ENCODE measurements at regions not wholly inside any gene's neighbourhood (a gene's known extent, or its start where the extent isn't known, plus 50 kb on each side); places are given as distances from the start of the nearest gene placed in this dataset.

GRCh38 chr17:14471052-14471451, 170.2 kb downstream of the HS3ST3B1 start:
- H3K4me1 Mint-ChIP-seq (ENCODE audit: low read depth) = no peaks in the 10 kb centered on the region
- peaks cover 9% of the 10 kb centered on the region for H3K9me3 Mint-ChIP-seq
- H3K4me3 Mint-ChIP-seq = no peak overlapping the region
- H3K27ac Mint-ChIP-seq = no peak overlapping the region
- H3K27me3 Mint-ChIP-seq (ENCODE audit: low read depth) = no peaks in the 10 kb centered on the region
- H3K36me3 Mint-ChIP-seq (ENCODE audit: low read depth) = no peaks in the 10 kb centered on the region
- DNase-seq (ENCODE audit: low spot score) = no peak

GRCh38 chr17:14470417-14470816, 169.5 kb downstream of the HS3ST3B1 start:
- Mint-ChIP-seq H3K4me3 (no peak overlapping the region), H3K27ac (no peak overlapping the region), H3K36me3 (ENCODE audit: low read depth) (no peaks in the 10 kb centered on the region), H3K9me3 (peaks cover 9% of the 10 kb centered on the region), H3K27me3 (ENCODE audit: low read depth) (no peaks in the 10 kb centered on the region), H3K4me1 (ENCODE audit: low read depth) (no peaks in the 10 kb centered on the region)
- no peak for DNase-seq (ENCODE audit: low spot score)

- H3K27ac Mint-ChIP-seq = no peak overlapping the region
- no peaks in the 10 kb centered on the region for H3K36me3 Mint-ChIP-seq (ENCODE audit: low read depth)
- no peak overlapping the region for H3K4me3 Mint-ChIP-seq
- H3K9me3 Mint-ChIP-seq = peaks cover 9% of the 10 kb centered on the region
- DNase-seq (ENCODE audit: low spot score) = no peak
- H3K27me3 Mint-ChIP-seq (ENCODE audit: low read depth) = no peaks in the 10 kb centered on the region
- H3K4me1 Mint-ChIP-seq (ENCODE audit: low read depth) = no peaks in the 10 kb centered on the region
These were observed 169.1 kb downstream of the HS3ST3B1 start for GRCh38 chr17:14469971-14470370.

- Mint-ChIP-seq H3K4me3 (no peak overlapping the region), H3K27me3 (ENCODE audit: low read depth) (no peaks in the 10 kb centered on the region), H3K9me3 (peaks cover 9% of the 10 kb centered on the region), H3K36me3 (ENCODE audit: low read depth) (no peaks in the 10 kb centered on the region), H3K4me1 (ENCODE audit: low read depth) (no peaks in the 10 kb centered on the region), H3K27ac (no peak overlapping the region)
- DNase-seq (ENCODE audit: low spot score) = no peak
These were observed 168.0 kb downstream of the HS3ST3B1 start for GRCh38 chr17:14468858-14469257.

- DNase-seq (ENCODE audit: low spot score) = no peak
- Mint-ChIP-seq H3K27ac (no peak overlapping the region), H3K4me1 (ENCODE audit: low read depth) (peaks cover 2% of the 10 kb centered on the region), H3K36me3 (ENCODE audit: low read depth) (no peaks in the 10 kb centered on the region), H3K4me3 (no peak overlapping the region), H3K9me3 (peaks cover 3% of the 10 kb centered on the region), H3K27me3 (ENCODE audit: low read depth) (no peaks in the 10 kb centered on the region)
These were observed 160.3 kb downstream of the HS3ST3B1 start for GRCh38 chr17:14461227-14461548.

- peaks cover 2% of the 10 kb centered on the region for H3K4me1 Mint-ChIP-seq (ENCODE audit: low read depth)
- H3K27ac Mint-ChIP-seq = no peak overlapping the region
- DNase-seq (ENCODE audit: low spot score) = no peak
- no peaks in the 10 kb centered on the region for H3K27me3 Mint-ChIP-seq (ENCODE audit: low read depth)
- peaks cover 3% of the 10 kb centered on the region for H3K9me3 Mint-ChIP-seq
- H3K4me3 Mint-ChIP-seq = no peak overlapping the region
- H3K36me3 Mint-ChIP-seq (ENCODE audit: low read depth) = no peaks in the 10 kb centered on the region
These were observed 159.8 kb downstream of the HS3ST3B1 start for GRCh38 chr17:14460516-14461226.

GRCh38 chr17:14459955-14460354, 159.1 kb downstream of the HS3ST3B1 start:
- Mint-ChIP-seq H3K27me3 (ENCODE audit: low read depth) (no peaks in the 10 kb centered on the region), H3K4me1 (ENCODE audit: low read depth) (peaks cover 2% of the 10 kb centered on the region), H3K36me3 (ENCODE audit: low read depth) (no peaks in the 10 kb centered on the region), H3K9me3 (peaks cover 3% of the 10 kb centered on the region), H3K27ac (no peak overlapping the region), H3K4me3 (no peak overlapping the region)
- DNase-seq (ENCODE audit: low spot score) = no peak

GRCh38 chr17:14458724-14459123, 157.8 kb downstream of the HS3ST3B1 start:
- no peak for DNase-seq (ENCODE audit: low spot score)
- Mint-ChIP-seq H3K4me1 (ENCODE audit: low read depth) (peaks cover 2% of the 10 kb centered on the region), H3K4me3 (no peak overlapping the region), H3K9me3 (peaks cover 3% of the 10 kb centered on the region), H3K27me3 (ENCODE audit: low read depth) (no peaks in the 10 kb centered on the region), H3K27ac (no peak overlapping the region), H3K36me3 (ENCODE audit: low read depth) (no peaks in the 10 kb centered on the region)

- Mint-ChIP-seq H3K27ac (no peak overlapping the region), H3K4me1 (ENCODE audit: low read depth) (no peaks in the 10 kb centered on the region), H3K36me3 (ENCODE audit: low read depth) (no peaks in the 10 kb centered on the region), H3K27me3 (ENCODE audit: low read depth) (no peaks in the 10 kb centered on the region), H3K4me3 (no peak overlapping the region), H3K9me3 (no peaks in the 10 kb centered on the region)
- DNase-seq (ENCODE audit: low spot score) = no peak
These were observed 153.9 kb downstream of the HS3ST3B1 start for GRCh38 chr17:14454746-14455145.

GRCh38 chr17:14452856-14453255, 152.0 kb downstream of the HS3ST3B1 start:
- no peaks in the 10 kb centered on the region for H3K36me3 Mint-ChIP-seq (ENCODE audit: low read depth)
- H3K27ac Mint-ChIP-seq = no peak overlapping the region

GRCh38 chr17:14451729-14452191, 150.9 kb downstream of the HS3ST3B1 start:
- no peaks in the 10 kb centered on the region for H3K36me3 Mint-ChIP-seq (ENCODE audit: low read depth)
- no peaks in the 10 kb centered on the region for H3K27me3 Mint-ChIP-seq (ENCODE audit: low read depth)
- no peak for DNase-seq (ENCODE audit: low spot score)
- H3K4me3 Mint-ChIP-seq = no peak overlapping the region
- no peak overlapping the region for H3K27ac Mint-ChIP-seq
- H3K4me1 Mint-ChIP-seq (ENCODE audit: low read depth) = peaks cover 3% of the 10 kb centered on the region
- no peaks in the 10 kb centered on the region for H3K9me3 Mint-ChIP-seq

More at GRCh38 chr17:14452856-14453255, 152.0 kb downstream of the HS3ST3B1 start:
- H3K27me3 Mint-ChIP-seq (ENCODE audit: low read depth) = no peaks in the 10 kb centered on the region
- H3K4me1 Mint-ChIP-seq (ENCODE audit: low read depth) = no peaks in the 10 kb centered on the region
- H3K9me3 Mint-ChIP-seq = no peaks in the 10 kb centered on the region
- DNase-seq (ENCODE audit: low spot score) = no peak
- no peak overlapping the region for H3K4me3 Mint-ChIP-seq

- Mint-ChIP-seq H3K27me3 (ENCODE audit: low read depth) (no peaks in the 10 kb centered on the region), H3K9me3 (peaks cover 4% of the 10 kb centered on the region), H3K4me1 (ENCODE audit: low read depth) (peaks cover 12% of the 10 kb centered on the region), H3K4me3 (no peak overlapping the region), H3K36me3 (ENCODE audit: low read depth) (peaks cover 2% of the 10 kb centered on the region), H3K27ac (no peak overlapping the region)
- no peak for DNase-seq (ENCODE audit: low spot score)
These were observed 147.9 kb downstream of the HS3ST3B1 start for GRCh38 chr17:14448818-14449217.

- Mint-ChIP-seq H3K27ac (no peak overlapping the region), H3K36me3 (ENCODE audit: low read depth) (peaks cover 2% of the 10 kb centered on the region), H3K4me3 (no peak overlapping the region), H3K27me3 (ENCODE audit: low read depth) (no peaks in the 10 kb centered on the region), H3K4me1 (ENCODE audit: low read depth) (peaks cover 12% of the 10 kb centered on the region), H3K9me3 (peaks cover 4% of the 10 kb centered on the region)
- no peak for DNase-seq (ENCODE audit: low spot score)
These were observed 145.9 kb downstream of the HS3ST3B1 start for GRCh38 chr17:14446825-14447224.

GRCh38 chr17:14444915-14445314, 144.0 kb downstream of the HS3ST3B1 start:
- H3K4me1 Mint-ChIP-seq (ENCODE audit: low read depth) = peaks cover 12% of the 10 kb centered on the region
- no peak overlapping the region for H3K27ac Mint-ChIP-seq
- no peak overlapping the region for H3K4me3 Mint-ChIP-seq
- peaks cover 2% of the 10 kb centered on the region for H3K36me3 Mint-ChIP-seq (ENCODE audit: low read depth)
- no peak for DNase-seq (ENCODE audit: low spot score)
- no peaks in the 10 kb centered on the region for H3K27me3 Mint-ChIP-seq (ENCODE audit: low read depth)
- peaks cover 4% of the 10 kb centered on the region for H3K9me3 Mint-ChIP-seq

All from T-helper 2 cell treated with Interferon-gamma antibody and Interleukin-4, amounts not matched to agents 5 μg/mL and 100 μg/mL, for 36 hours (primary cell).